ENCODE measurements at regions not wholly inside any gene's neighbourhood (a gene's known extent, or its start where the extent isn't known, plus 50 kb on each side); places are given as distances from the start of the nearest gene placed in this dataset.

- H3K27ac ChIP-seq (ENCODE audit: low read length): no peak overlapping the region
- no peak for TF ChIP-seq CTCF (IDR thresholded peaks at IDR 0.05; ENCODE audit: low read depth, low read length)
- no peak for TF ChIP-seq EZH2phosphoT487 (IDR thresholded peaks at IDR 0.05; ENCODE audit: low read depth)
- no peak overlapping the region for H3K9ac ChIP-seq (ENCODE audit: low read length)
- no peaks in the 10 kb centered on the region for H3K79me2 ChIP-seq (ENCODE audit: low read length)
- H4K20me1 ChIP-seq (ENCODE audit: insufficient read depth, low read length): no peaks in the 10 kb centered on the region
- H3K36me3 ChIP-seq (replicated peaks; ENCODE audit: low read depth, low read length): no peaks in the 10 kb centered on the region
- H3K4me1 ChIP-seq (ENCODE audit: low read length): no peaks in the 10 kb centered on the region
- H3K27me3 ChIP-seq (ENCODE audit: low read depth, low read length): no peaks in the 10 kb centered on the region
- no peak overlapping the region for H3K4me3 ChIP-seq (ENCODE audit: low read length)
- no peak overlapping the region for H3K4me2 ChIP-seq (ENCODE audit: low read length)
- no peaks in the 10 kb centered on the region for H3K9me3 ChIP-seq (ENCODE audit: insufficient read depth, low read length)
- no peak overlapping the region for H2AFZ ChIP-seq (ENCODE audit: low read depth, low read length)
Measured at GRCh38 chr11:42345933-42346332, 886.5 kb upstream of the LRRC4C start.

GRCh38 chr11:42363701-42364100 is 904.2 kb upstream of the LRRC4C start:
- Histone ChIP-seq H3K9me3 (ENCODE audit: insufficient read depth, low read length) (no peaks in the 10 kb centered on the region), H3K79me2 (ENCODE audit: low read length) (no peaks in the 10 kb centered on the region), H3K9ac (ENCODE audit: low read length) (no peak overlapping the region), H4K20me1 (ENCODE audit: insufficient read depth, low read length) (no peaks in the 10 kb centered on the region), H3K27me3 (ENCODE audit: low read depth, low read length) (no peaks in the 10 kb centered on the region), H3K4me2 (ENCODE audit: low read length) (no peak overlapping the region), H2AFZ (ENCODE audit: low read depth, low read length) (no peak overlapping the region), H3K4me3 (ENCODE audit: low read length) (no peak overlapping the region), H3K4me1 (ENCODE audit: low read length) (no peaks in the 10 kb centered on the region), H3K27ac (ENCODE audit: low read length) (no peak overlapping the region), H3K36me3 (replicated peaks; ENCODE audit: low read depth, low read length) (no peaks in the 10 kb centered on the region)
- TF ChIP-seq CTCF (IDR thresholded peaks at IDR 0.05; ENCODE audit: low read depth, low read length): no peak
- TF ChIP-seq EZH2phosphoT487 (IDR thresholded peaks at IDR 0.05; ENCODE audit: low read depth): no peak

- H3K4me2 ChIP-seq (ENCODE audit: low read length): no peak overlapping the region
- no peak for TF ChIP-seq CTCF (IDR thresholded peaks at IDR 0.05; ENCODE audit: low read depth, low read length)
- TF ChIP-seq EZH2phosphoT487 (IDR thresholded peaks at IDR 0.05; ENCODE audit: low read depth): no peak
- no peaks in the 10 kb centered on the region for H3K27me3 ChIP-seq (ENCODE audit: low read depth, low read length)
- no peaks in the 10 kb centered on the region for H3K9me3 ChIP-seq (ENCODE audit: insufficient read depth, low read length)
- no peaks in the 10 kb centered on the region for H3K36me3 ChIP-seq (replicated peaks; ENCODE audit: low read depth, low read length)
- H3K4me3 ChIP-seq (ENCODE audit: low read length): no peak overlapping the region
- no peak overlapping the region for H3K27ac ChIP-seq (ENCODE audit: low read length)
- no peak overlapping the region for H2AFZ ChIP-seq (ENCODE audit: low read depth, low read length)
- H3K4me1 ChIP-seq (ENCODE audit: low read length): no peaks in the 10 kb centered on the region
- H3K79me2 ChIP-seq (ENCODE audit: low read length): no peaks in the 10 kb centered on the region
- H4K20me1 ChIP-seq (ENCODE audit: insufficient read depth, low read length): no peaks in the 10 kb centered on the region
- H3K9ac ChIP-seq (ENCODE audit: low read length): no peak overlapping the region
Measured at GRCh38 chr11:42390116-42390515, 921.7 kb upstream of the API5 start.

GRCh38 chr11:42397483-42397882 is 914.3 kb upstream of the API5 start:
- Histone ChIP-seq H3K4me1 (ENCODE audit: low read length) (peaks cover 26% of the 10 kb centered on the region), H3K79me2 (ENCODE audit: low read length) (no peaks in the 10 kb centered on the region), H3K9ac (ENCODE audit: low read length) (no peak overlapping the region), H4K20me1 (ENCODE audit: insufficient read depth, low read length) (no peaks in the 10 kb centered on the region), H2AFZ (ENCODE audit: low read depth, low read length) (no peak overlapping the region), H3K9me3 (ENCODE audit: insufficient read depth, low read length) (peaks cover 12% of the 10 kb centered on the region), H3K36me3 (replicated peaks; ENCODE audit: low read depth, low read length) (peaks cover 11% of the 10 kb centered on the region), H3K4me2 (ENCODE audit: low read length) (peak overlapping the region; percentile 36), H3K4me3 (ENCODE audit: low read length) (no peak overlapping the region), H3K27me3 (ENCODE audit: low read depth, low read length) (peaks cover 5% of the 10 kb centered on the region; the same call in 1 of the 2 replicates), H3K27ac (ENCODE audit: low read length) (no peak overlapping the region)
- no peak for TF ChIP-seq CTCF (IDR thresholded peaks at IDR 0.05; ENCODE audit: low read depth, low read length)

Data from OCI-LY3 (cell line).